Neural progenitor cell (in vitro differentiated cells): ENCODE measurements at regions not wholly inside any gene's neighbourhood (a gene's known extent, or its start where the extent isn't known, plus 50 kb on each side); places are given as distances from the start of the nearest gene placed in this dataset.
A peak's percentile ranks its signal among the peaks of the same experiment; 100 is the strongest.
"Not testable (repeated sequence)": the region's sequence is repeated elsewhere in the genome, so short reads cannot be mapped to it uniquely, and the experiment has no call there.

Source experiments
- DNase-seq: peaks from one replicate; pipeline ENCODE4 v3.0.0-alpha.2; 2016; ENCODE audit warnings: low spot score
- H2AFZ ChIP-seq: fragments of 200-600 bp; sonication (generic); replicated peaks from 2 replicates; pipeline ENCODE4 v1.6.1; 2016; ENCODE audit warnings: antibody characterized with exemption
- H3F3A ChIP-seq: fragments of 200-600 bp; sonication (generic); 2 replicates; pipeline ENCODE4 v1.6.1; 2016; ENCODE audit warnings: antibody characterized with exemption, low read depth
- H3K27ac ChIP-seq: fragments of 200-600 bp; sonication (generic); 2 replicates; pipeline ENCODE4 v1.5.1; 2016; ENCODE audit warnings: mild to moderate bottlenecking
- H3K27me3 ChIP-seq: fragments of 200-600 bp; sonication (generic); 2 replicates; pipeline ENCODE4 v1.6.1; 2016; ENCODE audit warnings: mild to moderate bottlenecking, moderate library complexity
- H3K36me3 ChIP-seq: fragments of 200-600 bp; sonication (generic); 2 replicates; pipeline ENCODE4 v1.5.1; 2016
- H3K4me1 ChIP-seq: fragments of 200-600 bp; sonication (generic); 2 replicates; pipeline ENCODE4 v1.6.1; 2016; ENCODE audit warnings: mixed run types
- H3K4me2 ChIP-seq: fragments of 200-600 bp; sonication (generic); 2 replicates; pipeline ENCODE4 v1.6.1; 2016
- H3K4me3 ChIP-seq: fragments of 200-600 bp; sonication (generic); 2 replicates; pipeline ENCODE4 v1.5.1; 2016
- H3K79me2 ChIP-seq: fragments of 200-600 bp; sonication (generic); 2 replicates; pipeline ENCODE4 v1.6.1; 2016; ENCODE audit warnings: low read depth
- H3K9ac ChIP-seq: fragments of 200-600 bp; sonication (generic); 2 replicates; pipeline ENCODE4 v1.6.1; 2016
- H3K9me3 ChIP-seq: fragments of 200-600 bp; sonication (generic); 2 replicates; pipeline ENCODE4 v1.5.1; 2016; ENCODE audit warnings: low read depth
- H4K20me1 ChIP-seq: fragments of 200-600 bp; sonication (generic); 2 replicates; pipeline ENCODE4 v1.6.1; 2016; ENCODE audit warnings: low read depth
- H3K27ac Mint-ChIP-seq: 3 replicates; pipeline ENCODE4 v1.8.0; 2021; ENCODE audit warnings: mixed read lengths
- H3K27me3 Mint-ChIP-seq: 2 replicates; pipeline ENCODE4 v1.8.0; 2022; ENCODE audit warnings: low read depth, mild to moderate bottlenecking, inconsistent platforms, moderate library complexity, mixed read lengths; ENCODE audit not compliant: insufficient read depth
- H3K36me3 Mint-ChIP-seq: 3 replicates; pipeline ENCODE4 v1.8.0; 2021; ENCODE audit warnings: mixed read lengths
- H3K4me1 Mint-ChIP-seq: 3 replicates; pipeline ENCODE4 v1.8.0; 2021; ENCODE audit warnings: mixed read lengths
- H3K4me3 Mint-ChIP-seq: 3 replicates; pipeline ENCODE4 v1.8.0; 2021; ENCODE audit warnings: mild to moderate bottlenecking, moderate library complexity, mixed read lengths
- H3K9me3 Mint-ChIP-seq: 3 replicates; pipeline ENCODE4 v1.8.0; 2020; ENCODE audit warnings: mixed read lengths
- CTCF ChIP-seq: fragments of 200-600 bp; sonication (generic); IDR thresholded peaks from 2 replicates; pipeline ENCODE4 v1.5.1; 2017; ENCODE audit warnings: antibody characterized with exemption, mild to moderate bottlenecking
- EZH2 ChIP-seq: fragments of 200-600 bp; sonication (generic); IDR thresholded peaks from 2 replicates; pipeline ENCODE4 v1.6.1; 2017; ENCODE audit warnings: antibody characterized with exemption, mild to moderate bottlenecking, moderate library complexity
- EZH2phosphoT487 ChIP-seq: fragments of 200-600 bp; sonication (generic); IDR thresholded peaks from 2 replicates; pipeline ENCODE4 v1.6.1; 2017; ENCODE audit warnings: antibody characterized with exemption

- Mint-ChIP-seq H3K4me3 (peak overlapping the region; percentile 91), H3K4me1 (peaks cover 22% of the 10 kb centered on the region), H3K9me3 (peaks cover 4% of the 10 kb centered on the region), H3K36me3 (peaks cover 2% of the 10 kb centered on the region), H3K27me3 (peaks cover 5% of the 10 kb centered on the region), H3K27ac (peak overlapping the region; percentile 93)
- H2AFZ ChIP-seq = peak overlapping the region; percentile 95
- H3K9me3 ChIP-seq = no peaks in the 10 kb centered on the region
- H3K27me3 ChIP-seq = no peaks in the 10 kb centered on the region
- peak overlapping the region; percentile 87 for H3K4me2 ChIP-seq
- H3K4me3 ChIP-seq = peak overlapping the region; percentile 62
- TF ChIP-seq EZH2 (no peak), CTCF (peak; percentile 9), EZH2phosphoT487 (no peak)
- no peaks in the 10 kb centered on the region for H3K36me3 ChIP-seq
- DNase-seq = peak; percentile 86
- no peaks in the 10 kb centered on the region for H3K79me2 ChIP-seq
- no peak overlapping the region for H3K9ac ChIP-seq
- H3K4me1 ChIP-seq = peaks cover 6% of the 10 kb centered on the region
- peak overlapping the region; percentile 19 for H3K27ac ChIP-seq
- peaks cover 6% of the 10 kb centered on the region for H3F3A ChIP-seq
- no peaks in the 10 kb centered on the region for H4K20me1 ChIP-seq
These were observed 334.4 kb downstream of the SRGAP2C start for GRCh38 chr1:121519042-121519755.

- DNase-seq, H3F3A ChIP-seq, H3K27me3 Mint-ChIP-seq, H3K9me3 ChIP-seq, H4K20me1 ChIP-seq, H3K36me3 Mint-ChIP-seq, H3K79me2 ChIP-seq, H3K9ac ChIP-seq, H3K27me3 ChIP-seq, H3K27ac ChIP-seq, H3K9me3 Mint-ChIP-seq, H3K36me3 ChIP-seq, H3K4me1 ChIP-seq: not testable (repeated sequence)
- peak overlapping the region; percentile 95 for H2AFZ ChIP-seq
- Mint-ChIP-seq H3K4me1 (peaks cover 22% of the 10 kb centered on the region), H3K4me3 (peak overlapping the region; percentile 91), H3K27ac (peak overlapping the region; percentile 93)
- H3K4me3 ChIP-seq = peak overlapping the region; percentile 62
- H3K4me2 ChIP-seq = peak overlapping the region; percentile 87
These were observed 335.0 kb downstream of the SRGAP2C start for GRCh38 chr1:121519756-121520286.

- Histone ChIP-seq H3F3A (peaks cover 6% of the 10 kb centered on the region), H3K4me2 (no peak overlapping the region), H3K27ac (no peak overlapping the region), H4K20me1 (no peaks in the 10 kb centered on the region), H3K36me3 (no peaks in the 10 kb centered on the region), H2AFZ (no peak overlapping the region), H3K4me1 (peaks cover 6% of the 10 kb centered on the region), H3K79me2 (no peaks in the 10 kb centered on the region), H3K27me3 (no peaks in the 10 kb centered on the region), H3K9me3 (no peaks in the 10 kb centered on the region), H3K9ac (no peak overlapping the region), H3K4me3 (no peak overlapping the region)
- no peak for DNase-seq
- TF ChIP-seq CTCF (no peak), EZH2 (no peak), EZH2phosphoT487 (no peak)
- Mint-ChIP-seq H3K36me3 (peaks cover 2% of the 10 kb centered on the region), H3K9me3 (no peaks in the 10 kb centered on the region), H3K4me1 (peaks cover 22% of the 10 kb centered on the region), H3K27me3 (peaks cover 5% of the 10 kb centered on the region), H3K27ac (no peak overlapping the region), H3K4me3 (no peak overlapping the region)
These were observed 337.4 kb downstream of the SRGAP2C start for GRCh38 chr1:121522061-121522759.

- H3K36me3 ChIP-seq, H3K9me3 ChIP-seq, H2AFZ ChIP-seq, H3F3A ChIP-seq, H3K27me3 Mint-ChIP-seq, H3K4me1 ChIP-seq, H3K9me3 Mint-ChIP-seq, H3K4me2 ChIP-seq, H3K79me2 ChIP-seq, DNase-seq, H3K4me3 Mint-ChIP-seq, H3K36me3 Mint-ChIP-seq, H3K4me3 ChIP-seq, H3K27ac ChIP-seq, H3K27me3 ChIP-seq, H3K9ac ChIP-seq, H4K20me1 ChIP-seq: not testable (repeated sequence)
- Mint-ChIP-seq H3K27ac (peak overlapping the region; percentile 50), H3K4me1 (peaks cover 16% of the 10 kb centered on the region)
These were observed 338.3 kb downstream of the SRGAP2C start for GRCh38 chr1:121523112-121523511.
